Loucy (cell line): ENCODE measurements at regions not wholly inside any gene's neighbourhood (a gene's known extent, or its start where the extent isn't known, plus 50 kb on each side); places are given as distances from the start of the nearest gene placed in this dataset.
A peak's percentile ranks its signal among the peaks of the same experiment; 100 is the strongest.

Experiments used
- CTCF ChIP-seq: fragments of 200-600 bp; sonication (generic); conservative IDR thresholded peaks from 2 replicates; pipeline ENCODE4 v1.5.1; 2014; ENCODE audit warnings: mild to moderate bottlenecking, antibody characterized with exemption, low read length
- EZH2phosphoT487 ChIP-seq: fragments of 200-600 bp; IDR thresholded peaks from 2 replicates; pipeline ENCODE4 v1.6.1; 2018; ENCODE audit warnings: antibody characterized with exemption, mild to moderate bottlenecking, moderate library complexity, borderline replicate concordance

GRCh38 chr3:72655723-72656122, 192.5 kb downstream of the SHQ1 start:
- TF ChIP-seq CTCF, result peak; percentile 56
- TF ChIP-seq EZH2phosphoT487, result no peak
